ENCODE measurements at regions not wholly inside any gene's neighbourhood (a gene's known extent, or its start where the extent isn't known, plus 50 kb on each side); places are given as distances from the start of the nearest gene placed in this dataset.

- intact Hi-C loops (cut with micrococcal nuclease) = no loop called here
Measured at GRCh38 chr1:188930382-188930781, 1547.3 kb downstream of the BRINP3 start.

GRCh38 chr1:188931506-188931905, 1546.2 kb downstream of the BRINP3 start:
- intact Hi-C loops (cut with micrococcal nuclease) = no loop called here

- intact Hi-C loops (cut with micrococcal nuclease) = no loop called here
Measured at GRCh38 chr1:188937965-188938551, 1539.6 kb downstream of the BRINP3 start.

- intact Hi-C loops (cut with micrococcal nuclease) = no loop called here
Measured at GRCh38 chr1:188941986-188942385, 1535.7 kb downstream of the BRINP3 start.

- intact Hi-C loops (cut with micrococcal nuclease) = no loop called here
Measured at GRCh38 chr1:188949701-188950100, 1528.0 kb downstream of the BRINP3 start.

- intact Hi-C loops (cut with micrococcal nuclease) = no loop called here
Measured at GRCh38 chr1:188958461-188959115, 1519.1 kb downstream of the BRINP3 start.

GRCh38 chr1:188986745-188987417, 1490.8 kb downstream of the BRINP3 start:
- intact Hi-C loops (cut with micrococcal nuclease) = no loop called here

- intact Hi-C loops (cut with micrococcal nuclease) = no loop called here
Measured at GRCh38 chr1:188988589-188988988, 1489.1 kb downstream of the BRINP3 start.

- intact Hi-C loops (cut with micrococcal nuclease) = no loop called here
Measured at GRCh38 chr1:188991221-188991930, 1486.3 kb downstream of the BRINP3 start.

GRCh38 chr1:189007824-189008223, 1469.8 kb downstream of the BRINP3 start:
- intact Hi-C loops (cut with micrococcal nuclease) = no loop called here

- intact Hi-C loops (cut with micrococcal nuclease) = no loop called here
Measured at GRCh38 chr1:189021577-189021976, 1456.1 kb downstream of the BRINP3 start.

GRCh38 chr1:189022015-189022414, 1455.6 kb downstream of the BRINP3 start:
- intact Hi-C loops (cut with micrococcal nuclease) = no loop called here

- intact Hi-C loops (cut with micrococcal nuclease) = no loop called here
Measured at GRCh38 chr1:189027512-189027911, 1450.2 kb downstream of the BRINP3 start.

- intact Hi-C loops (cut with micrococcal nuclease) = no loop called here
Measured at GRCh38 chr1:189033169-189033568, 1444.5 kb downstream of the BRINP3 start.

- intact Hi-C loops (cut with micrococcal nuclease) = no loop called here
Measured at GRCh38 chr1:189036628-189037027, 1441.0 kb downstream of the BRINP3 start.

GRCh38 chr1:189046127-189046526, 1431.5 kb downstream of the BRINP3 start:
- intact Hi-C loops (cut with micrococcal nuclease) = no loop called here

- intact Hi-C loops (cut with micrococcal nuclease) = no loop called here
Measured at GRCh38 chr1:189084811-189085210, 1392.9 kb downstream of the BRINP3 start.

GRCh38 chr1:189103956-189104355, 1373.7 kb downstream of the BRINP3 start:
- intact Hi-C loops (cut with micrococcal nuclease) = no loop called here

- intact Hi-C loops (cut with micrococcal nuclease) = no loop called here
Measured at GRCh38 chr1:189117072-189117770, 1360.4 kb downstream of the BRINP3 start.

- intact Hi-C loops (cut with micrococcal nuclease) = no loop called here
Measured at GRCh38 chr1:189121941-189122340, 1355.7 kb downstream of the BRINP3 start.

- intact Hi-C loops (cut with micrococcal nuclease) = no loop called here
Measured at GRCh38 chr1:189125694-189126093, 1352.0 kb downstream of the BRINP3 start.
